ENCODE measurements at regions not wholly inside any gene's neighbourhood (a gene's known extent, or its start where the extent isn't known, plus 50 kb on each side); places are given as distances from the start of the nearest gene placed in this dataset.

DNA sequence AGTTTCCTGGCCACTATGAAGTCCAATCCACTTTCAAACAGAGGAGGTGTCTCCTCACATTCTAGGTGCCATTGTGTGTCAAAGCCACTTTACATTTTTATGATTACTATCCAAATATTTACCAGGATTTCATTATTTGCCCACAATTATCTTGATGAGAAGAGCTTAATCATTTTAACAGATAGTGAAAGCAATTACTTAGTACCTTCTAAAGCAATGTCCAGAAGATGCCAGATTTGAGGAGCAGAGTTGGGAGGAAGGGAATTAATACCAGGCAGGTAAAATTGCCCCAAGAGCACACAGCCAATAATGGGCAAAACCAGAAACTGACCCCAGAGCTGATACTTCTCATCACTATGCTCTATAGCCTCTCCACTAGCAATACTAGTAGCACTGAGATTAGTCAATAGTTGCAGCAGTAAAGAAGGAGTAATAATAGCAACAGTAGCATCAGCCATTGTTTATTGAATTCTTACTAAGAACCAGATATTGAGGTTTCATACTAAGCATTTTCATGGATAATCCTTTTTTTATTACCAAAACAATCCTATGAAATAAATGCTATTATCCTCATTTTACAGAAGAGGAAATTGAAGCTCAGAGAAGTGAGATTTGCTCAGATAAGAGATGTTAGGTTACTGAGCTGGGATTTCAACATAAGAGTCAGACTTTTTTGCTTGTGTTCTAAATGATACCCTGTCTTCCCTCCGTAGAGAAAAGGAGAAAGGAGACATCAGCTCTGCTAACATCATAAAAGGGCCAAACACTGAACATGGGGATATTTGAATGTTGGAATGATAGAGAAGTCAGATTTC is 509.3 kb upstream of the CFAP20DC start:
- TF ChIP-seq, protein P1, sequence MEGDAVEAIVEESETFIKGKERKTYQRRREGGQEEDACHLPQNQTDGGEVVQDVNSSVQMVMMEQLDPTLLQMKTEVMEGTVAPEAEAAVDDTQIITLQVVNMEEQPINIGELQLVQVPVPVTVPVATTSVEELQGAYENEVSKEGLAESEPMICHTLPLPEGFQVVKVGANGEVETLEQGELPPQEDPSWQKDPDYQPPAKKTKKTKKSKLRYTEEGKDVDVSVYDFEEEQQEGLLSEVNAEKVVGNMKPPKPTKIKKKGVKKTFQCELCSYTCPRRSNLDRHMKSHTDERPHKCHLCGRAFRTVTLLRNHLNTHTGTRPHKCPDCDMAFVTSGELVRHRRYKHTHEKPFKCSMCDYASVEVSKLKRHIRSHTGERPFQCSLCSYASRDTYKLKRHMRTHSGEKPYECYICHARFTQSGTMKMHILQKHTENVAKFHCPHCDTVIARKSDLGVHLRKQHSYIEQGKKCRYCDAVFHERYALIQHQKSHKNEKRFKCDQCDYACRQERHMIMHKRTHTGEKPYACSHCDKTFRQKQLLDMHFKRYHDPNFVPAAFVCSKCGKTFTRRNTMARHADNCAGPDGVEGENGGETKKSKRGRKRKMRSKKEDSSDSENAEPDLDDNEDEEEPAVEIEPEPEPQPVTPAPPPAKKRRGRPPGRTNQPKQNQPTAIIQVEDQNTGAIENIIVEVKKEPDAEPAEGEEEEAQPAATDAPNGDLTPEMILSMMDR (IDR thresholded peaks at IDR 0.05; ENCODE audit: low read depth, low read length): no peak
- H3K4me3 ChIP-seq (ENCODE audit: low read depth, low read length): no peak overlapping the region

DNA sequence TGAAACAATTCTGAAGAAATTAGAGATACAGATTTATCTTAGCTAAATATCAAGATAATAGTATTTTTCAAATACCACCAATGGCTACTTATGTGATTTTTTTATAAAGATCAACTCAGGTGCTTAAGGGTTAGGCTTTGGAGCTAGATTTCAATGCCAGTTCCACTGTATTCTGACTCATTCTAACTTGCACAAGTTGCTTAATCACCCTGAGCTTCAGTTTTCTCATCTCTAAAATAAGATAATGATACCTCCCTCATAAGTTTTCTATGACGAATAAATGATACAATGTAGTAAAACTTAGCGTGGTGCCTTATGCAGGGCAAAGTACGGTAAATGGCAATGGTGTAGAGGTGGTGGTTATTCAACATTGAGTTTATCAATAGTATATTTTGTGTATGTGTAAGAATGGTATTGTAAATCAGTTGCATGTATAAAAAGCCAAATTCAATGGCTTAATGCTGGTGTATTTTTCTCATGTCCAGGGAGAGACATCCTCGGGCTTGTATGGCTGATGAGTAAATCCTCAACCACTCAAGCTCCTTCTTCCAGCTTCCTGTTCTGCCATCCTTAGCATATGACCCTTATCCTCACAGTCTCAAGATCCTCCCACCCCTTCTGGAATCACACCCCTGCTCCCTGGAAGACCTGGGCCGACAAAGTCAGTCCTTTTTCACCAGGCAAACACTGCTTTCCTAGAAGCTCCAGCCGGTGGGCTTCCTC is 505.9 kb upstream of the CFAP20DC start:
- TF ChIP-seq, protein P1 (IDR thresholded peaks at IDR 0.05; ENCODE audit: low read depth, low read length): no peak
- no peak overlapping the region for H3K4me3 ChIP-seq (ENCODE audit: low read depth, low read length)

DNA sequence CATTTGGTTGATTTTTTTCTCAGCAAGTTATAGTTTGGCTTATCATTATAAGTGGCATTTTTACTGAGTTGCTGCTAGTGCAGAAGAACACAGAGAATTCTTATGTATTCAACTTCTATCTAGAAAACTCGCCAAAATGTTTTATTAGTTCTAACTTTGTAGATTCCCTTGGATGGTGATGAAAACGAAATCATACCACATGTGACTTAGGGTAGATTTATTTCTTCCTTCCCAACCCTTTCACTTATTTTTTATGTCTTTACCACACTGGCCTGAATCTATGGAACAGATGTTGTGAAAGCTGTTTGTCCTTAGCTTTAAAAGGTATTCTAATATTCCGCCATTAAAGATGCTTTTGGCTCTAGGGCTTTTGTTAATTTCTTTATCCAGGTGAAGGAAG is 503.3 kb upstream of the CFAP20DC start:
- TF ChIP-seq, protein P1 (IDR thresholded peaks at IDR 0.05; ENCODE audit: low read depth, low read length): no peak
- H3K4me3 ChIP-seq (ENCODE audit: low read depth, low read length): no peak overlapping the region

DNA sequence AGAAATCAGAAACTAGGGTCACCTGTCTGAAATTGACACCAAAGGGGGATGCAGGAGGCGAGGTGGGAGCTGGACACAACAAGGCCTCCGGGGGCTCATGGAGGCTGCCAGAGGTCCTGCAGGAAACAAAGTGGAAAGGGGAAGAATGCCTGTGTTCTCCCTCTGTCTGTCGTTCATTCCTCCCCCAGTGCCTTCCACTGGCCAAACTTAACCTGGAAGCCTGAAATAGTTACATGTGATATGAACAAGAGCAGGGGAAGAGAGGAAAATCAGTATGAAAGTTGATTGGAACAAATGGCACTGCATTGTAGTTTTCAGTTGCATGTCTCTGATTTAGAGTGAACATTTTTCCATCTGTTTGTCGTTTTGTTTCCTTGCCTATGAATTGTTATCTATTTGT is 502.0 kb upstream of the CFAP20DC start:
- no peak overlapping the region for H3K4me3 ChIP-seq (ENCODE audit: low read depth, low read length)
- TF ChIP-seq, protein P1 (IDR thresholded peaks at IDR 0.05; ENCODE audit: low read depth, low read length): no peak

DNA sequence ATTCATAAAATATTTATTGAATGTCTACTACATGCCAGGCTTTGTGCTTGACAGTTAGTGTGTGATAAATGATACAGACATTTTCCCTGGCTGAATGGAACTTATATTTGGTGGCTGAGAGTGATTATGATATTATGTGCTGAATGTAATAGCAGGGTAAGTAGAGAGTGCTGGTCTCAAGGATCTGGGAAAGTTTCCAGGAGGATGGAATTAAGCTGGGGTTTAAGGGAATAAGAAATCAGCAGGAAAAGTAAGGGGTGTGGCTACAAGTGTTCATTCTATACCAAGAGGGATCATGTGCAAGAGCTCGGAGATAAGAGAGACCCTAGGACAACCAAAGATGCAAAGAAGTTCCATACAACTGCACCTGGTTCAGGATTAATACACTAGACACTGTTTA is 500.1 kb upstream of the CFAP20DC start:
- H3K4me3 ChIP-seq (ENCODE audit: low read depth, low read length): no peak overlapping the region
- TF ChIP-seq, protein P1 (IDR thresholded peaks at IDR 0.05; ENCODE audit: low read depth, low read length): no peak

DNA sequence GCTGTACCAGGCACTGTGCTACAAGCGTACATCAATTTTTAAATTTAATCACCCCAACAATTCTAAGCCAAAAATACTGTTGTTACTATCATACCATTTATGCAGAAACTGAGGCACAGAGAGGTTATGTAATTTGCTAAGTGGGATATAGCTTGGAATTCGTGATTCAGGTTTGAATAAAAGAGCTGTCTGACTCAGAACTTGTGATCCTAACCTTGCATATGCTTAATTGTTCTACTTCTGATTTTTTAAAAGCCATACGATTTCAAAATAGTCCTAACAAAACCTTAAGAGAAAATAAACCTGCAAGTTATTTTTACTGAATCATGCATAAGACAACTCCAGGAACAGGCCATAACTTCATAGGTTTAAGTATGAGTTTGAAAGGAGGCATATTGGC is 498.0 kb upstream of the CFAP20DC start:
- no peak overlapping the region for H3K4me3 ChIP-seq (ENCODE audit: low read depth, low read length)
- TF ChIP-seq, protein P1 (IDR thresholded peaks at IDR 0.05; ENCODE audit: low read depth, low read length): no peak

DNA sequence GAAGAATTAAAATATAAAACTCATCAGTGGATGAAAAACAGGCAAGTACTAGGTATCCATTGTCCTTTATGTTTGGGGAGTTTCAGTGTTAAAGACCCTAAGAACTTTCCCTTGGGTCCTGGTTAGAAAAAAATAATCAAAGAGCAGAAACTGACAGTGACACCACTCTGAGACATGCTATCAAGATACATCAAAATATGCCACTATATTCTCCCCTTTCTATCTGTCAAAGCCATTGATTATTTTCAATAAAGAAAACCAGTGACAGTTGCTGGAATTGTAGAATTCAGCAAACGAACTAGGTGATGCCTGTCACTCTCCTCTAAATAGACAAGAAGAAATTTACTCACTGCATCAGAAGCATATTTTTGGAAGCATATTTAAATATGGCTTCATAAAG is 496.7 kb upstream of the CFAP20DC start:
- H3K4me3 ChIP-seq (ENCODE audit: low read depth, low read length): no peak overlapping the region

More for the DNA sequence above, 496.7 kb upstream of the CFAP20DC start:
- TF ChIP-seq, protein P1 (IDR thresholded peaks at IDR 0.05; ENCODE audit: low read depth, low read length): no peak

Measured in WI38 (cell line).